K562 (cell line): ENCODE measurements at regions not wholly inside any gene's neighbourhood (a gene's known extent, or its start where the extent isn't known, plus 50 kb on each side); places are given as distances from the start of the nearest gene placed in this dataset.

Experiments used
- ATAC-seq: fragments of 200-7000 bp; cut with Tn5 transposase; 3 replicates; pipeline ENCODE4 v1.9.1; 2020; ENCODE audit warnings: moderate library complexity
- BruUV-seq: library from RNA; stranded (reverse); fragments of 400-500 nt; replicated peaks from 2 replicates; lab custom pipeline; 2021; lab: Mats Ljungman, UMichigan
- CTCF ChIA-PET: fragments of 300-600 bp; formaldehyde crosslinking; extraction: SDS; loops from one replicate; lab custom pipeline; 2021; ENCODE audit warnings: low intra/inter-chr PET ratio; lab: Yijun Ruan, JAX
- POLR2A ChIA-PET: fragments of 300-600, 350-650 bp; sonication (Branson Sonifier 250); formaldehyde crosslinking; extraction: SDS; loops from one replicate; lab custom pipeline; 2021; ENCODE audit warnings: antibody characterized with exemption, inconsistent platforms; lab: Yijun Ruan, JAX
- DNase-seq, 4 experiments: peaks; one replicate each; pipeline versions ENCODE4 v3.0.0 to v3.0.0-alpha.2; 2011 to 2018; ENCODE audit warnings: low spot score in 3 of 4, mixed read lengths in 3 of 4; ENCODE audit errors: extremely low read depth in 1 of 4
- FAIRE-seq: peaks from 2 replicates; lab custom pipeline; 2011; peaks lifted over from hg19 to GRCh38; lab: Jason Lieb, UNC
- H2AFZ ChIP-seq: 2 replicates; pipeline ENCODE4 v1.6.0; 2011; ENCODE audit warnings: low read depth, low read length, control low read depth, inconsistent platforms
- H3K27ac ChIP-seq: fragments of 200-600 bp; 3 replicates; pipeline ENCODE4 v1.8.0; 2011; ENCODE audit warnings: low read depth, mild to moderate bottlenecking, control low read depth, inconsistent platforms, low read length, moderate library complexity, mixed read lengths; ENCODE audit errors: extremely low read depth
- H3K27me3 ChIP-seq, 2 experiments: fragments of 300-600 bp in 1 of 2; 2 replicates in 1 of 2; 3 replicates in 1 of 2; pipeline versions ENCODE4 v1.6.0 to v1.8.0; 2011; ENCODE audit warnings: inconsistent platforms in 2 of 2, low read length in 2 of 2, mild to moderate bottlenecking in 1 of 2, mixed read lengths in 1 of 2, moderate library complexity in 1 of 2; ENCODE audit not compliant: control insufficient read depth in 2 of 2, insufficient read depth in 2 of 2
- H3K36me3 ChIP-seq: fragments of 300-600 bp; 3 replicates; pipeline ENCODE4 v1.8.0; 2011; ENCODE audit warnings: mild to moderate bottlenecking, low read length, inconsistent platforms; ENCODE audit not compliant: control insufficient read depth, insufficient read depth
- H3K4me1 ChIP-seq, 2 experiments: fragments of 200-600 bp in 1 of 2; replicated peaks in 1 of 2; 2 replicates in 1 of 2; 3 replicates in 1 of 2; pipeline versions ENCODE4 v1.5.1 to v1.8.0; 2011; ENCODE audit warnings: inconsistent platforms in 2 of 2, low read length in 2 of 2, mild to moderate bottlenecking in 1 of 2, mixed read lengths in 1 of 2, moderate library complexity in 1 of 2; ENCODE audit not compliant: control insufficient read depth in 2 of 2, insufficient read depth in 2 of 2
- H3K4me2 ChIP-seq: 2 replicates; pipeline ENCODE4 v1.6.1; 2011; ENCODE audit warnings: low read length, control low read depth, inconsistent platforms, mixed read lengths; ENCODE audit not compliant: insufficient read depth
- H3K4me3 ChIP-seq: fragments of 200-600 bp; sonication (generic), shearing (Covaris generic); 2 replicates; pipeline ENCODE4 v1.5.1; 2016; ENCODE audit warnings: control low read depth, inconsistent platforms
- H3K79me2 ChIP-seq: fragments of 200-600 bp; 3 replicates; pipeline ENCODE4 v1.8.0; 2011; ENCODE audit warnings: low read length, inconsistent platforms; ENCODE audit not compliant: control insufficient read depth, insufficient read depth
- H3K9ac ChIP-seq, 2 experiments: 2 replicates each; pipeline versions ENCODE4 v1.6.0 to v1.6.1; 2011; ENCODE audit warnings: low read depth in 2 of 2, low read length in 2 of 2, control low read depth in 1 of 2, inconsistent platforms in 1 of 2, mild to moderate bottlenecking in 1 of 2, mixed read lengths in 1 of 2; ENCODE audit not compliant: insufficient read depth in 1 of 2
- H3K9me1 ChIP-seq: one replicate; pipeline ENCODE4 v1.6.0; 2011; ENCODE audit warnings: inconsistent platforms, mild to moderate bottlenecking, low read length, moderate library complexity; ENCODE audit not compliant: control insufficient read depth, insufficient read depth
- H3K9me3 ChIP-seq: replicated peaks from 2 replicates; pipeline ENCODE4 v1.5.1; 2011; ENCODE audit warnings: low read depth, low read length, inconsistent platforms; ENCODE audit not compliant: control insufficient read depth, insufficient read depth
- H4K20me1 ChIP-seq: replicated peaks from 2 replicates; pipeline ENCODE4 v1.6.1; 2011; ENCODE audit warnings: low read length, inconsistent platforms, mixed read lengths; ENCODE audit not compliant: control insufficient read depth, insufficient read depth
- ATF3 ChIP-seq, 2 experiments: fragments of 450-650 bp in 1 of 2; sonication (generic) in 1 of 2; formaldehyde crosslinking in 1 of 2; IDR thresholded peaks in 1 of 2; conservative IDR thresholded peaks in 1 of 2; 2 replicates each; pipeline versions ENCODE4 v1.6.1 to v1.8.1; 2016 to 2023; ENCODE audit warnings: mild to moderate bottlenecking in 2 of 2, moderate library complexity in 2 of 2, inconsistent platforms in 1 of 2, missing genetic modification reagents in 1 of 2
- MAX ChIP-seq: sonication (generic); formaldehyde crosslinking; IDR thresholded peaks from 2 replicates; pipeline ENCODE4 v1.9.0; 2022; ENCODE audit warnings: mild to moderate bottlenecking, missing genetic modification reagents
- RAD51 ChIP-seq: fragments of 450-650 bp; IDR thresholded peaks from 2 replicates; pipeline ENCODE4 v1.7.1; 2016; ENCODE audit warnings: low read depth, mild to moderate bottlenecking, borderline replicate concordance
- SNRNP70 ChIP-seq: fragments of 200-400 bp; formaldehyde crosslinking; optimal IDR thresholded peaks from 2 replicates; pipeline ENCODE3; 2017; ENCODE audit warnings: low read depth, low read length
- SRSF3 ChIP-seq: fragments of 200-400 bp; formaldehyde crosslinking; IDR thresholded peaks from 2 replicates; pipeline ENCODE4 v1.6.1; 2016; ENCODE audit warnings: mild to moderate bottlenecking, low read length, moderate library complexity; ENCODE audit not compliant: insufficient read depth
- TCF7 ChIP-seq: sonication (generic); IDR thresholded peaks from 2 replicates; pipeline ENCODE4 v1.6.1; 2016; ENCODE audit warnings: antibody characterized with exemption, borderline replicate concordance
- TRIM24 ChIP-seq, 2 experiments: fragments of 450-650 bp; IDR thresholded peaks; 2 replicates each; pipeline ENCODE4 v1.6.1; 2016
- ZBTB7A ChIP-seq: IDR thresholded peaks from 2 replicates; pipeline ENCODE4 v1.6.1; 2011; ENCODE audit warnings: low read depth, mild to moderate bottlenecking, low read length, moderate library complexity, borderline replicate concordance; ENCODE audit not compliant: control insufficient read depth
- ZFP1 ChIP-seq: fragments of 450-650 bp; formaldehyde crosslinking; IDR thresholded peaks from 2 replicates; pipeline ENCODE4 v1.4.0; 2020; ENCODE audit warnings: mild to moderate bottlenecking, mixed read lengths
- ZNF318 ChIP-seq, 2 experiments: fragments of 450-650 bp; IDR thresholded peaks; 2 replicates each; pipeline ENCODE4 v1.6.1; 2016; ENCODE audit warnings: mild to moderate bottlenecking in 2 of 2, borderline replicate concordance in 1 of 2, low read depth in 1 of 2, moderate library complexity in 1 of 2
- ZNF507 ChIP-seq: conservative IDR thresholded peaks from 2 replicates; pipeline ENCODE4 v1.6.1; 2017; ENCODE audit warnings: missing genetic modification characterization, missing compliant biosample characterization
- WGBS: fragments of 100-300 bp; shearing (Covaris generic); methylation state at CpG from one replicate; pipeline ENCODE4 v1.1.6; 2016; ENCODE audit warnings: low coverage, mixed read lengths; ENCODE audit not compliant: insufficient coverage; ENCODE audit errors: missing lambda C conversion rate; 5-methylcytosine and 5-hydroxymethylcytosine counted together
- in situ Hi-C: fragments of 300-500 bp; cut with MboI; formaldehyde crosslinking; loops from 4 replicates; pipeline ENCODE4 v1.15.0; 2018; ENCODE audit warnings: inconsistent platforms, mixed read lengths
- intact Hi-C: fragments of 100-400 bp; cut with micrococcal nuclease; formaldehyde crosslinking; loops from 2 replicates; pipeline ENCODE4 v1.14.2; 2022

- H3K9me3 ChIP-seq, result no peaks in the 10 kb centered on the region
- no peak overlapping the region for H3K9ac ChIP-seq
- H4K20me1 ChIP-seq, result no peaks in the 10 kb centered on the region
- POLR2A ChIA-PET, result interaction anchor here (0.5 kb wide), 1 partner anchor 523 kb away, joined by 3 read pairs; no protein-coding TSS in a partner anchor
- no TSS peak for BruUV-seq
- intact Hi-C loops, result no loop called here
- H3K4me2 ChIP-seq, result no peak overlapping the region
- no peaks in the 10 kb centered on the region for H3K4me1 ChIP-seq
- 0% methylated on average over 5 of the region's 5 CpGs for WGBS
- no peak for FAIRE-seq
- no peak overlapping the region for H3K27ac ChIP-seq
- in situ Hi-C loops, result no loop called here
- no peak overlapping the region for H3K4me3 ChIP-seq
- no peak for ATAC-seq
- DNase-seq, result no peak
- H3K9me1 ChIP-seq, result no peaks in the 10 kb centered on the region
- peaks cover 0 to 9% of the 10 kb centered on the region in 2 experiments; a peak in 3 of 5 replicates for H3K27me3 ChIP-seq
- no peaks in the 10 kb centered on the region for H3K79me2 ChIP-seq
- CTCF ChIA-PET, result no interaction called here
- H2AFZ ChIP-seq, result no peak overlapping the region
- no peaks in the 10 kb centered on the region for H3K36me3 ChIP-seq
- TF ChIP-seq ATF3 (IDR thresholded peaks at IDR 0.05), result no peak
- TF ChIP-seq ATF3 (CRISPR knock-in tag; conservative IDR thresholded peaks at IDR 0.05), result no peak
- no peak for TF ChIP-seq MAX (CRISPR knock-in tag)
- TF ChIP-seq ZBTB7A, result no peak
- TF ChIP-seq ZNF507 (tag), result no peak
- no peak for TF ChIP-seq TCF7
- TF ChIP-seq SNRNP70, result no peak
- no peak for TF ChIP-seq RAD51
- no peak for TF ChIP-seq ZFP1 (CRISPR knock-in tag)
- no peak for TF ChIP-seq ZNF318 (IDR thresholded peaks at IDR 0.05; ENCODE audit: borderline replicate concordance in 1 of 2, low read depth in 1 of 2)
- no peak for TF ChIP-seq SRSF3
- no peak for TF ChIP-seq TRIM24 (IDR thresholded peaks at IDR 0.05)
Measured at GRCh38 chr2:16076911-16077310, 136.6 kb downstream of the MYCN start.
